ENCODE measurements at regions not wholly inside any gene's neighbourhood (a gene's known extent, or its start where the extent isn't known, plus 50 kb on each side); places are given as distances from the start of the nearest gene placed in this dataset.
A peak's percentile ranks its signal among the peaks of the same experiment; 100 is the strongest.

DNA sequence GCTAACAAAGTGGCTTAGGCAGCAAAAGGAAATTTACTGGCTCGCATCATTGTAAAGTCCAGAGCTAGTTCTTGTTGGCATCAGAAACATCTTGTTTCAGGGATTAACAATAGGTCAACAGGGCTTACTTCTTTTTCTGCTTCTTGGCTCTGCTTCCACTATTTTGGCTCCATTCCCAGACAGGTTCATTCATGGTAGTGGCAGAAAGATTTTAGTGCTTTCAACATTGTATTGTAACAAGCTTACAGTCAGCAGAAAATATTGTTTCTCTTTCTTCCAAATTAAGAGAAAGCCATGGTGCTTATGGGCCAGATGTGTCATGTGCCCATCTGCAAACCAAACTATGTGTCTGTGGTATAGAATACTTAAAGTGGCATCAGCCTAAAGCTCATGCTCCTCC, 315.6 kb downstream of the RAB38 start:
- H3K27ac ChIP-seq (ENCODE audit: insufficient read depth, low read length): no peak overlapping the region
- no peak overlapping the region for H2AFZ ChIP-seq (ENCODE audit: low read length)
- DNase-seq (ENCODE audit: low read depth in 2 of 2): peak in 1 of 2 donors; percentile 21
- no peaks in the 10 kb centered on the region for H3K79me2 ChIP-seq (ENCODE audit: control insufficient read depth, insufficient read depth, low read length)
- no peak overlapping the region for H3K9ac ChIP-seq (ENCODE audit: insufficient read depth, low read length)
- H3K9me3 ChIP-seq (ENCODE audit: control insufficient read depth, insufficient read depth, low read depth, low read length): no peaks in the 10 kb centered on the region
- no peak overlapping the region for H3K4me2 ChIP-seq (ENCODE audit: extremely low read depth, insufficient read depth, low read length)
- no peaks in the 10 kb centered on the region for H3K27me3 ChIP-seq (ENCODE audit: control insufficient read depth, insufficient read depth, low read length)
- no peaks in the 10 kb centered on the region for H3K4me1 ChIP-seq (ENCODE audit: control insufficient read depth, extremely low read depth, insufficient read depth, low read length)
- no peak for TF ChIP-seq EZH2 (IDR thresholded peaks at IDR 0.05; ENCODE audit: low read length, missing control alignments)
- TF ChIP-seq CTCF (conservative IDR thresholded peaks at IDR 0.05 in 1 of 2, IDR thresholded peaks at IDR 0.05 in 1 of 2; ENCODE audit: low read depth in 1 of 2, low read length in 2 of 2): no peak
- H3K4me3 ChIP-seq (replicated peaks in 1 of 4; ENCODE audit: control extremely low read depth in 1 of 4, insufficient read depth in 1 of 4, low read depth in 3 of 4, low read length in 4 of 4): no peak overlapping the region
- no peaks in the 10 kb centered on the region for H4K20me1 ChIP-seq (ENCODE audit: control insufficient read depth, extremely low read depth, insufficient read depth, low read length)
- no peaks in the 10 kb centered on the region for H3K36me3 ChIP-seq (ENCODE audit: control insufficient read depth, insufficient read depth, low read length)

DNA sequence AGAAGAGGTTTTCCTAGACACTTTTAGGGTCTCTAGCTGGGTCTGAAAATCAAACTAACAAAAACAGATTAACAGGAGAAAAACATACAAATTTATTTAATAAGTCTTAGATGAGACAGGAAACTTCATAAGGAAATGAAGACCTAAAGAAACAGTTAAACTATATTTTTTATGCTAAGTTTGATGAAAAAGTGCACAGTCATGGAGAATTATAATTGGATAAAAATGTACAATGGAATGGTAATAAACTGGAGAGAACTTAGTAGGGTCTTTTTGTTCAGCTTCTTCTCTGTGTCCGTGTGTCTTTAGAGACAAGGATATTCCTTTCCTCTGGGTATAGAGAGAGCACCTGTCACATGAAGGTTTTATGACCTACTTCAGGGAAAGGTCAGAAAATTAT, 323.4 kb downstream of the RAB38 start:
- H3K27ac ChIP-seq (ENCODE audit: insufficient read depth, low read length): no peak overlapping the region
- H3K27me3 ChIP-seq (ENCODE audit: control insufficient read depth, insufficient read depth, low read length): no peaks in the 10 kb centered on the region
- no peaks in the 10 kb centered on the region for H4K20me1 ChIP-seq (ENCODE audit: control insufficient read depth, extremely low read depth, insufficient read depth, low read length)
- H2AFZ ChIP-seq (ENCODE audit: low read length): no peak overlapping the region
- no peak overlapping the region for H3K4me2 ChIP-seq (ENCODE audit: extremely low read depth, insufficient read depth, low read length)
- H3K9me3 ChIP-seq (ENCODE audit: control insufficient read depth, insufficient read depth, low read depth, low read length): no peaks in the 10 kb centered on the region
- no peaks in the 10 kb centered on the region for H3K36me3 ChIP-seq (ENCODE audit: control insufficient read depth, insufficient read depth, low read length)
- no peaks in the 10 kb centered on the region for H3K79me2 ChIP-seq (ENCODE audit: control insufficient read depth, insufficient read depth, low read length)
- no peak overlapping the region for H3K9ac ChIP-seq (ENCODE audit: insufficient read depth, low read length)
- H3K4me1 ChIP-seq (ENCODE audit: control insufficient read depth, extremely low read depth, insufficient read depth, low read length): no peaks in the 10 kb centered on the region
- DNase-seq (ENCODE audit: low read depth in 2 of 2): no peak
- no peak for TF ChIP-seq EZH2 (IDR thresholded peaks at IDR 0.05; ENCODE audit: low read length, missing control alignments)
- TF ChIP-seq CTCF (conservative IDR thresholded peaks at IDR 0.05 in 1 of 2, IDR thresholded peaks at IDR 0.05 in 1 of 2; ENCODE audit: low read depth in 1 of 2, low read length in 2 of 2): no peak
- H3K4me3 ChIP-seq (replicated peaks in 1 of 4; ENCODE audit: control extremely low read depth in 1 of 4, insufficient read depth in 1 of 4, low read depth in 3 of 4, low read length in 4 of 4): no peak overlapping the region

DNA sequence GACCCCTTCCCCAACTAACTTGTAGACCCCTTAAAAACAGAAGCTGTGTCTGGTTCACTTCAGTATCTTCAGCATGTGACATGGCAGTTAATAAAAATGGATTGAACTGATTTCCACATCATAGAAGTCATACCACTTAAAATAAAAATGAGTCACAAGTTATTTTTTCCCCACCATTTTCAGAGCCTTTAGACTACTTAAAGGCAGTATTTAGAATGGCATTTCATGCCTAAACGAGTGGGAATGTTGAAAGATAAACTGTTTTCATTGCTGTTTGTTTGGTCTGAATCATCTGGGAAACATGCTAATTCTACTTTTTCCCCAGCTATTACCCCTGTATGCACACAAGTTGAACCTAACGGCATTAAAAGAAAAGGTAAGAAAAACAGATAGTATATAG, 324.0 kb downstream of the RAB38 start:
- Histone ChIP-seq H3K4me1 (ENCODE audit: control insufficient read depth, extremely low read depth, insufficient read depth, low read length) (no peaks in the 10 kb centered on the region), H2AFZ (ENCODE audit: low read length) (no peak overlapping the region), H3K9me3 (ENCODE audit: control insufficient read depth, insufficient read depth, low read depth, low read length) (no peaks in the 10 kb centered on the region)

More for the DNA sequence above, 324.0 kb downstream of the RAB38 start:
- TF ChIP-seq EZH2 (IDR thresholded peaks at IDR 0.05; ENCODE audit: low read length, missing control alignments) (no peak), CTCF (conservative IDR thresholded peaks at IDR 0.05 in 1 of 2, IDR thresholded peaks at IDR 0.05 in 1 of 2; ENCODE audit: low read depth in 1 of 2, low read length in 2 of 2) (no peak)
- DNase-seq (ENCODE audit: low read depth in 2 of 2): peak; percentile 29 to 69
- H3K79me2 ChIP-seq (ENCODE audit: control insufficient read depth, insufficient read depth, low read length): no peaks in the 10 kb centered on the region
- no peaks in the 10 kb centered on the region for H4K20me1 ChIP-seq (ENCODE audit: control insufficient read depth, extremely low read depth, insufficient read depth, low read length)
- no peak overlapping the region for H3K4me2 ChIP-seq (ENCODE audit: extremely low read depth, insufficient read depth, low read length)
- no peaks in the 10 kb centered on the region for H3K36me3 ChIP-seq (ENCODE audit: control insufficient read depth, insufficient read depth, low read length)
- H3K4me3 ChIP-seq (replicated peaks in 1 of 4; ENCODE audit: control extremely low read depth in 1 of 4, insufficient read depth in 1 of 4, low read depth in 3 of 4, low read length in 4 of 4): no peak overlapping the region
- no peak overlapping the region for H3K27ac ChIP-seq (ENCODE audit: insufficient read depth, low read length)
- H3K9ac ChIP-seq (ENCODE audit: insufficient read depth, low read length): no peak overlapping the region
- H3K27me3 ChIP-seq (ENCODE audit: control insufficient read depth, insufficient read depth, low read length): no peaks in the 10 kb centered on the region
